GM18498 (cell line): ENCODE measurements at regions not wholly inside any gene's neighbourhood (a gene's known extent, or its start where the extent isn't known, plus 50 kb on each side); places are given as distances from the start of the nearest gene placed in this dataset.

ENCODE experiments used
- ATAC-seq: cut with Tn5 transposase; IDR thresholded peaks from one replicate; pipeline ENCODE4 v1.9.1; 2021; ENCODE audit warnings: mild to moderate bottlenecking, moderate library complexity; ENCODE audit not compliant: unreplicated experiment

DNA sequence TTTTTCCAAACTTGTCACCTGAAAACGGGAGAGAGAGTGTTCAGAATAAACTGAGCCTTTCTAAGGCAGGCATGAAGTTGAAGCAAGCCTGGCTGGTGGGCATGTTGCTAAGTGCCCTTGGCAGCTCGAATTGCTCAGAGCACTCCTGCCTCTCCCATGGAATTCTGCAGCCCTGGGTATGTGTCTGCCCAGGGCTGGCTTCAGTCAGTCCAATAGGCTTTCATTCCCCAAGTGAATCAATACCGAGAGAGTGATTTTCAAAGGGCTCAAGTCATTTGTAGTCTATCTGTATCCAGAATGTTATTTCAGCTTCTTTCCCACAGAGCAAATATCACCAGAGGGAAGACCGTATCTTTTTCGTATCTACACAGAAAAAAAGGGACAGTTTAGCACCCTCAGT lies 415.5 kb upstream of the COBL start:
- no peak for ATAC-seq

DNA sequence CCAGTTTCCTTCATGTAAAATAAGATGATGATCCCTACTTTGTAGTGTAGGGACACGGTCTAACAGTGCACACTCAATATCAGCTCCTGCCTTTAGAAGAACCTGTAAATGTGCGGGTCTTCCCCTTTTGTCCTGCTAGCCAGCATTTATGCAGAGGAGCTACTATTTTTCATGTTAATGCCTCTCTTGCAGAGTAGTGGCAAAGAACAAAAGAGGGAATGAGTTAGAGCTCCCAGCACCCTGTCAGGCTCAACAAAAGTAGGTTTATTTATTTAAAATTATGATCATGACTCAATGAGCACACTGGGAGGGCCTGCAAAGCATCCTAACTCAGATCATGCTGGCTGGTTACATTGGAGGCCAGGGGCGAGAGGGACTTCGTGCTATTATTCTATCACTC lies 414.5 kb upstream of the COBL start:
- no peak for ATAC-seq

DNA sequence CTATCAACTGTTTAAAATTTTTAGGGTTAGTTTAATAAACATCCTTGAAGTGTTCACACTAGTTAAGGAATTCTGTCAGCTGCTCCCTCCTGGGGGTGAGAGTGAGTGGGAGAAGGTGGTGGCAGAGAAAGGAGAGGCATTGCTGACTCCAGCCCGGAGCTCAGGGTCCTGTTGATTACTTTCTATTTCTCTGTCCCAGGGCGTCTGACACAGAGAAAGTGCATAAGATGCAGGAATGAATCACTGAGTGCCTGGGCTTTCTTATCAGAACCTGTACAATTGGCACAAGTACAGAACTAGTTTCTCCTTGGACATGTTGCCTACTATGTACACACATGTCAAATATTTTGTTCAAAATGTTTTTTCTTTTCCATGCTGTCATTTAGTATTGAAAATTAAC lies 410.8 kb upstream of the COBL start:
- ATAC-seq = no peak

DNA sequence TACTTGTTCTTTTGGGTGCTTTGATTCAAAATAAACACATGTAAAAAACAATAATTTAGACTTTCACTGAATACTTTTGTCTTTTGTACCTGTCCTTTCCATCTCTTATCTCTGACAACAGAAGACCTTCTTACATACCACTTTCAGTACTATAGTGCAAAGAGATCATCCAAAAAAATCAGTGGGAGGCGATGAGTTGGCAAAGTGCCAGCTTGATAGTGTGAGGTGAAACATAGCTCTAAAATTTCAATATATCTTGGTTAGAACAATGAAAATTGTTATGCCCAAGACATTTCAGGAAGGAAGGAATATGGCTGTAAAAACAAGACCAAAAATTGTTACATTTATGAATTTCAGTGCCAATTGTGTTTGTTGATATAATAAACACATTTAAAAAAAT lies 390.2 kb upstream of the COBL start:
- ATAC-seq = no peak

DNA sequence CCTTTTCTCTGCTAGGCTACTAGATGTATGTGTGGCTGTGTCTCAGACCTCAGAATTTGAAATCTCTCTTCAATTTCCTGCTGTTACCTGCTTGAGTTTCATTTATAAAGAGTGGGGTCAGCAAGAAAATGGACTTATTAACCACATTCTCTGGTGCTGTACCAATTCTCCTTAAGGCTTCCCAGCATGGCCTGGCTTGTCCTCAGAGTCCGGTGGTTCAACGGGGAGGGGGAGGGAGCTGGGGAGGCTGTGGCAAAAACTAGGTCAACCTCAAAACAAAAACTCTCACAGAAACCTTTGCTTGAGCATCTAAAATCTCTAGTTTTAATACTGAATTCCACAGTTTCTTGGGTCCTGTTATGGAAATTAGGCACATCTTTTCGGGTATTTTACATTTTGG lies 389.1 kb upstream of the COBL start:
- ATAC-seq = no peak

DNA sequence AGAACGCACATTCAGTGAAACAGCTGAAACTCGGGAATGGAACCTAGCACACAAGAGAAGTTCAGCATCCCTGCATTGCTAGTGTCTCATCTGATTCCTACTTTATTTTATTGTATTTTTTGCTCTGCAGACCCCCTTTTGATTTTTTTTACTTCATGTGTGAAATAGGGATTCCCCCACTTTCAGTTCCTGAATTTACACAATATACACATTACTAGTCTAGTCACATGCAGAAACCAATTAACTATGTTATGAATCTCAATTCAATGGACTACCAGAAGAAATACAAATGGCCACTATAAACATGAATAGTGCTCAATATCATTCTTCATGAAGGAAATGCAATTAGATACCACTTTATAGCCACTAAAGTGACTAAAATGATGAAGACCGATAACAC lies 386.1 kb upstream of the COBL start:
- ATAC-seq = no peak

DNA sequence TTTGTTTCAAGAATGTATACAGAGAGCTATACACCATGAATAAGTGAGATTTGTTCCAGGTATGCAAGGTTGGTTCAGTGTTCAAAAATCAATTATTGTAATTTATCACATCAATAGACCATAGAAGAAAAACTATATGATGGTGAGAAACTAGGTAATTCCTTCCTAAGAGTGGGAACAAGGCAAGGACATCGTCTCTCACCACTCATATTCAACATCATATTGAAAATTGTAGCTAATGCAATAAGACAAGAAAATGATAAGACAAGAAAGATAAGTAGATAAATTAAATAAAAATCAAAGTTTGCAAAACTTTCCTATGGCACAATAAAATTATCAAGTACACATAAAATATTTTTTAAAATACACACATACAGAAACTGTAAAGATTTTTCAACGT lies 385.3 kb upstream of the COBL start:
- ATAC-seq = no peak

DNA sequence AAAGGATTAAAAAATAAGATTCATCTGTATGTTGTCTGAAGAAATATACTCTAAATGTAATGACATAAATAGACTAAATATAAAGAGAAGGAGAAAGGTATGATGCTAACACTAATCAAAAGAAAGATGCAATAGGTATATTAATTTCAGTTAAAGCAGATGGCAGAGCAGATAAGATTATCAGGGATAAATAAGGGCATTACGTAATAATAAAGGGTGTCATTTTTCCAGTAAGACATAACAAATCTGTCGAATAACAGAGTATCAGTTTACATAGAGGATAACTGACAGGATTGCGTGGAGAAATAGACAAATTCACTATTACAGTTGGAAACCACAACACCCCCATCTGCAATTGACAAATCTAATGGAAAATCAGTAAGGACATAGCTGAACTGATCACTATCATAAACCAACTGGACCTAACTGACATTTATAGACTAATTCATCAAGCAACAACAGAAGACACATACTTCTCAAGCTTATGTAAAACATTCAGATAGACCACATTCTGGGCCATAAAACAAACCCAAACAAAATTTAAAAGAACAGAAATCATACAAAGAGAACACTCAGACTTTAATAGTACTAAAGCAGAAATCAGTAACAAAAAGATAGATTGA lies 384.1 kb upstream of the COBL start:
- no peak for ATAC-seq

DNA sequence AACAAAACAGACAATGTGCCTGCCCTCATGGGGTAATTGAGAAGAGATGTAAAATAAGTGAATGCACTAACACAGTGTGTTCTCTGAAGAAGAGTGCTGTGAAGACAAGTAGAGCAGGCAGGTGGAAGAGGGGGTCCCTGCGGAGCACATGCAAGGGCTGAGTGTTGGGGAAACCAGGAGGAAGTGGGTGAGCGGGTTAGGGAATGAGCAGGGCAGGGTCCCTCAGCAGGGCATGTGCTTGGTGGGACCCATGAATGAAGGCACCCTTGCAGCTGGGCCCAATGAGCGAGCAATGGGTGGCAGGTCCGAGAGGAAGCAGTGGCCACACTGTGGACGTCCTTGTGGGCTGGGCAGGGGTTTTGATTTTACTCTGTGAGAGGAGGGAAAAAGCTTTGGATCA lies 376.6 kb upstream of the COBL start:
- no peak for ATAC-seq

DNA sequence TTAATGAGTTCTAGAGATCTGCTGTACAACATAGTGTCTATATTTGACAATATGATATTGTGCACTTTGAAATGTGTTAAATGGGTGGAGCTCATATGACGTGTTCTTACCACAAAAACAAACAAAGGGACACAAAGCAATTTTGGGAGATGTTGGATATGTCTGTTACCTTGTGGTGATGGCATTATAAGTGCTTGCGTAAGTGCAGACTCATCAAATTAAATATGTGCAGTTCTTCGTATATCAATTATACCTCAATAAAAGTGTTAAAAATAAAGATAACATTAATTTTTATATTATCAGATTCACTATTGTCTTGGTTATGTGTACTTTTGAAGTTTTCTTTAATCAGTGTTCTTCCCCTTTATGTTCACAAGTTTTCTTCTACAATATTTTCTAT lies 372.9 kb upstream of the COBL start:
- no peak for ATAC-seq

DNA sequence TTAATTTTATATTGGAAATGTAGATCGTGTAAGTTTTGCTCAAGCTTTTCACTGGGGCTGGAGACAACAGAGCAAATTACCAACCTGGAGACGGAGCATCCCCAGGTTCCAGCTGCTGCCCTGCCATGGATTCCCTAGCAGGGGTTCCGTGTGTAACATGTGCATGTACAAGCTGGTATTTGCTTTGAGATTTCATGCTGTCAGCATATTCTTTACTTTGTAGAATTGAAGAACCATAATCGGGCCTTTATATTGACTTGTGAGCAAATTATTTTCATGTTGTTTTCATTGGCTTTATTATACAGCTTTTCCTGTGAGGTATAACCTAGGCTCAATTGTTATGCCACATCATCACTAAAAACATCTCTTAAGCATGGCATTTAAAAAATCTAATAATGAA lies 369.2 kb upstream of the COBL start:
- no peak for ATAC-seq

DNA sequence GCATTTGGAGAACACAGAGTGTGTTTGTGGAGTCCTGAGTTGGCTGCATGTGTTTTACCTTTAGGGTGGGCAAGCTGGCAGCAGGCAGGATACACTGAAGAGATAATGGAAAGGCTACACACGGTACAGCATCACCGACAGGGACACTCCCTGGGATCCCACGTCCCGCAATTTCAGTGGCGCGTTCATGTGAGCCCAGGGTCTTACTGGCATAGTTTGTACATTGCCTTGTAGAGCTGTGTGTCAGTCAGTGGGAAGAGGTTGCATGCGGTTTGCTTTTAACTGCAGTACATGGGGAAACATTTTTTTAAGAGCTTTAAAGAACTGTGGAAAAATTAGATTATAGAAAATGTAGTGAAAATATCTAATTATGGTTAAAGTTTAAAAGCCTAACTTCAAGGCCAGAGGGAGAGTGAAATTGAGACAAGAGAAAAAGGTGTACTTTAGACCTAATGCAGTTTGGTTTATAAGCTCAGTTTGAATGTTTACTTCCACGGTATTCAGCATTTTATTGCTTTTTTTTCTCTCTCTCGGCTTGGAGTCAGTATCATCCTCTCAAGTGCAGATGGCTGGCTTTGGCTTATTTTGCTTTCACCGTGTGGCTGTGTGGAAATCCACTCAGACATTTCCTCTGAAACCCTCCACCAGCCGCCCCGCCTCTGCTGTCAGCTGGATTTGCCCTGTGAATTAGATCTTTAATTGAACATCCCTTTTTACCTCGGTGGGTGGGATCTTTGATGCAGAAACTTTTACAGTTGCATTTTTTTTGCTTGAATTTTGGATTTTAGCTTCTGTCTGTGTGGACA lies 364.2 kb upstream of the COBL start:
- ATAC-seq = no peak

DNA sequence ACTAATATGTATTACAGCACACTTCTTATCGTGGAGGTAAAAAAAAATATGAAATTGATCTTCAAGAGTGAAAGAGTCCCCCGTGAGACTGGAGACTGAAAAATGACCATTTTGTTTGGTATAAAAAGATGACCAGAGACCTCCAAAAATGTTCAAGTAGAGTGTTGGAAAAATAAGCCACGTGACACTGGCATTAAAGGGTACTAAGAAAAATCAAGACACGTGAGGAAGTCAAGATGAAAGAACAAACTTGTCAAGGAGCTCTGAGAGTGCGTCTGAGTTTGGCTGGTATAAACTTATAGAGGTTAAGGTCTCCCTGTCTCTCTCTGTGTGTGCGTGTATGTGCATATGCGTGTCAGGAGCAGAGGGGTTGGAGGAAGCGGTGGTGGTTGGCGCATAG lies 362.7 kb upstream of the COBL start:
- no peak for ATAC-seq

DNA sequence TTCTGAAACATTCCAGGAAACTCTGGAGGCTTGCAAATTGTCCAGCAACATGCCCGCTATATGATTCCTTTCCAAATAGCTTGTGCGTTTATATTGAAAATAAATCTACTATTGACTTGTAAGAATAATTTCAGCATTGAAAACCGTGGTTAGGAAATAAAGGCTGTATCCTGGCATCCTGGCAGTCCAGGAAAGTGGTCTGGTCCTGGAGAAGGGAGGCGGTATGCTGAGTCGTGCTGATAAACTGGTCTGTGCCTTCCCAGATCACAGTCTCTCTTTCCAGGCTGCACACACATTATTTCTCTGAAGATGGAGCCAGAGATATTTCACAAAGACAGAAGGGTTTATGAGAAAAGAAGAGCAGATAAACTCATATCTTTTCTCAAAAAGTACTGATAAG lies 350.1 kb upstream of the COBL start:
- no peak for ATAC-seq

DNA sequence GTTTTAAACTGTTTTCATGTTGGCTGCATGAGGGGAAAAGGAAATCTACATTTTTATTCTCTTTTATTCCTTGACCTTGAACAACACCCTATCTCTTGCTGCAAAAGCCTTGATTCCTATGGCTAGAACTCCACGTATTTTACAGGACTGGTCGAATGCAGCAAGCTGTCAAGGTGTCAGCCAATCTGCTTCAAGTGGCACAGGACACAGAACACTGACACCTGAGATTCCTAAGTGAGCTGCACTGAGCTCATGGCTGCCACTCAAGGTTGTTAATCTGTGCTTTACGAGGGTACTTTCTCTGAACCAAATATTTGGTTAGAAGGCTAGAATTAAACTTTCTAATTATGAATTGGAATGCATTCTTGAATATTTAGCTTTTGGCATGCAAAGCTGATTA lies 349.7 kb upstream of the COBL start:
- no peak for ATAC-seq

DNA sequence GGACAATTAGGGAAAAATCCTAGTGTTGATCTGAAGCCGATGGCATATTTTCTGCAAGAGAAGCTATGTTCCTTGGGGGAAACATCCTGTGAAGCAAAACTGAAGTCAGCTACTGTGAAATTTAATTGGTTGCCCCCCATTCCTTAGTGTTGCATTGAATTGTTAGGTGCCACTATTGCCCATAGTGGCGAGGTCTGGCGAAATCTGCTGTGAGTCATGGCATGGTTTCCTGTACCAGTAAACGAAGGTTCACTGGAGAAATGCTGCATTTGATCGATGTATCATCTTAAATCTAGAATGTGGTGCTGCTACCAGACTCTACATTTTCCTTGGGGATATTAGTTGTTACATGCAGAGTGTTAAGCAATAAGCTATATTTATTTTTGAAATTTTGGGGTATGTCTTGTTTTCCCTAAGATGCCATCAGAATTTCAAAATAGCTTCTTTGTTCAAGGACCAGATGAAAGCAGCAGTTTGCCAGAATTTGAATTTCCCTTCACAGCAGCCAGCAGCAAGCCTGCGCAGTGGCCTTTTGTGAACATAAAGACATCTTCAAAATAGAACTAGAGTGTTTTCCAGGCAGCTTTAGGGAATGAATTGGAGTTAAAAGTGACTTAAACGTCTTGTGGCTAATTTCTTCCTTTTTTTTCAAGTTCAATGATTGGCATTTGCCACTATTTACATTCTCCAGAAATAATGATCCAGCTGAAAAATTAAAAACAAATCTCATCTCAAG lies 348.6 kb upstream of the COBL start:
- no peak for ATAC-seq

DNA sequence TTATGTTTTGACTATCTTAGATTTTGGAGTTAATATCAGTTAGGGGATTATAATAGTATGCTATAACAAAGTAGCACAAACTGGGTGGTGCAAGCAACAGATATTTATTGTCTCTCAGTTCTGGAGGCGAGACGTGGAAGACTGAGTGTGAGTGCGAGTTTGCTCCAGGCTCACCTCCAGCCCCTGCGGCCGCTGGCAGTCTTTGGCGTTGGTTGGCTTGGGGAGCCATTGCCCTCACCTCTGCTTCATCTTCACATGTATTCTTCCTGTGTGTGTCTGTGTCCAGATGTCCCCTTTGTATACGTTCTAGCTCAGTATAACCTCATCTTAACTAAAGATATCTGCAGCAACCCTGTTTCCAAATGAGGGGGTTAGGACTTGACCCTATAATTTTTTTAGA lies 343.9 kb upstream of the COBL start:
- no peak for ATAC-seq

DNA sequence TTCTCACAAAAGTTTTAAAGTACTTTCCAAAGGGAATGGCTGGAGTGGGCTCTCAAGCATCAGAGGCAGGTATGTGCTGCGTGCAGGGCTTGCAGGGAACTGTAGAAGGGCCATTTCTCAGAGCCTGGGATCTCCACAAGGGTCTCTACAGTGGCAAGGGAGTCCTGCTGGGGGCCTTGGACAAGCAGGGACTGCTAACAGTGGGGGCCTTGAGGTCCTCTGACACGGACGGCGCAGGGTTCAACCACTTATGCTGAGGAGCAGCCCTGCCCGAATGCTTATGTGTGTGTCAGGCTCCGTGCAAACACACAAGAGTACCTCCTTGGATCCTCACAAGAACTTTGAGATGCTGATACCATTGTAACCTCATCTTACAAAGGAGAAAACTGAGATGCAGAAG lies 342.1 kb upstream of the COBL start:
- no peak for ATAC-seq

DNA sequence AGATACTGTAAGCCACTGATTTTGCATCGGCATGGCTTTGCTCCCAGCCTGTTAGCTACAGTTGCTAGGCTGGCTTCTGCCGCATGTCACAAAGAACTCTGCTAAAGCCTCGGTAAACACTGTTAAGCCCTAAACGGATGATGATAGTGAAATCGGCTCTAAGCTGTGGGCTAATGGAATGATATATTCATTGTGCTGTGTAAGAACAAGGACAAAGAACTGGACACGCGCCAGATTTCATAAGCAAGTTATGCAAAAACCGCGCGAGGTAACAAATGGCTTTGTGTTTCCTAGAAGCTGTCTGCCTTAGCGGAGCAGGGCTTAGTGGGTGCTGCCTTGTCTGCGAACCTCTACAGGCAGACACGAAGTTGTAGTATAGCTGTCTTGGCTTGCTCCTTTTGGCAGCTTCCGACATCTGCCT lies 331.3 kb upstream of the COBL start:
- no peak for ATAC-seq

DNA sequence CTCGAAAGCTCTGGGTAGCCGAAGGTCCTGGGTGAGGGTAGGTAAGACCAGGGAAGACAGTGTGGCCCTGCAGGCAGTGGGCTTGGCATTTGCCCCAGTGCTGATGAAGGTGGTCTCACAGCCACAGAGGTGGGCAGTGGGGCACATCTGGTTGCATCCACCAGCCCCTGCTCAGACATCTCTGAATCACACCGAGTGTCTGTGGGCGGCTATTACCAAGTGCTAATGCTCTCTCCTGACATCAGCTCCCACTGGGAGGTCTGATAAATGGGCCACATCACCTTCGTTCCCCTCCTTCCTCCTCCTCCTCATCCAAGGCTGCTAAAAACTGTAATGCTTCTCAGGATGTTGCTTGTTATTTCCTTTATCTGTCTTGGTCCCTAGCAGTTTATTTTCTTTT lies 330.9 kb upstream of the COBL start:
- ATAC-seq = no peak

DNA sequence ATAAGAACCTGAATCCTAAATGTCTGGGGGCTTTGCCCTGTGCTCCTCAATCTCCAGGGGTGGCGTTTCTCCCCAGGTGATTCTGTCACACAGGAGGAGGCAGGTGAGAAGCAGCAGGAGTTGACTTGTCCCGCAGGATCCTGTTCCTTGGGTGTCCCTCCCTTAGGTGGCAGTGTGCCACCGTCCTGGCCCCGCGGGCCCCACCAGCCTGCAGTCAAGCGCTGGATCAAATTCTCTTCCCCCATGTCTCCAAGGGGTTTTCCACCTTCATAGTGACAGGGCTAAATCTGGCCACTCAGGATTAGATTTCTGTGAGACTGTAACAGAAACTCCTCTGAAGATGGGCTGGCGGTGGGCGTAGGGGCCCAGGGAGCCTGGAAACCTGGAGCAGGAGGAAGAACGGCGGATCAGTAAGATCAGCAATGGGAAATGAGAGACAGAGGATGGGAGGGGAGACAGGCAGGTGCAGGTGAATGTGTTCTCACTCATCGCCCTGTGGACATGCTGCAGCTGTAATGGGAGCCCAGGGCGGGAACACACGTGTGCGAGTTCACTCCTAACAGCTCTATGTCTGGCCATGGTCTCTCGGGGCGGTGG lies 329.2 kb upstream of the COBL start:
- ATAC-seq = no peak

DNA sequence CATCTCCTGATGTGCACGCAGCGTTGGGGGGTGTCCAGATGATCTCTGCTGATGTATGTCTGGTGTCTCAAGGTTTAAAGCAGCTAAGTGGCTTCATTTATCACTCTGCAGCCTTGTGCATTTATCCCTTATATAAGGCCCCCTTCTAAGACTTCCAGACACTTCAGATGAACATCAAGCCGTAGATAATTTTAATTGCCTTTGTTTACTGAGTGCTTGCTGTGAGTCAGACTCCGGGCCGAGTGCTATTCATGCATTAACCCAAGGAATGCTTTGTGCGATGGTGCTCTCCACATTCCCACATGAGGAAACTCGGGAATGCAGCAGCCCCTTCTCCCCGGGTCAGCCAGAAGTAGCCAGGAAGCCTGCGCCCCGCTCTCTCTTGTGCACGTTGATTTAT lies 328.6 kb upstream of the COBL start:
- ATAC-seq = no peak
